HUES48 (cell line): ENCODE measurements at regions not wholly inside any gene's neighbourhood (a gene's known extent, or its start where the extent isn't known, plus 50 kb on each side); places are given as distances from the start of the nearest gene placed in this dataset.
"Not testable (repeated sequence)": the region's sequence is repeated elsewhere in the genome, so short reads cannot be mapped to it uniquely, and the experiment has no call there.

Source experiments
- H3K27ac ChIP-seq: one replicate; pipeline ENCODE4 v1.7.0; 2013; ENCODE audit warnings: low read depth, low read length, inconsistent platforms
- H3K27me3 ChIP-seq: 2 replicates; pipeline ENCODE4 v1.6.1; 2013; ENCODE audit warnings: mild to moderate bottlenecking, low read length; ENCODE audit not compliant: control insufficient read depth, insufficient read depth
- H3K36me3 ChIP-seq: 2 replicates; pipeline ENCODE4 v1.6.1; 2013; ENCODE audit warnings: low read length; ENCODE audit not compliant: control insufficient read depth, insufficient read depth
- H3K4me1 ChIP-seq: 2 replicates; pipeline ENCODE4 v1.6.1; 2013; ENCODE audit warnings: mild to moderate bottlenecking, low read length; ENCODE audit not compliant: control insufficient read depth, insufficient read depth
- H3K4me3 ChIP-seq: 2 replicates; pipeline ENCODE4 v1.5.1; 2013; ENCODE audit warnings: mild to moderate bottlenecking, low read depth, low read length
- H3K9ac ChIP-seq: 2 replicates; pipeline ENCODE4 v1.6.1; 2013; ENCODE audit warnings: mild to moderate bottlenecking, low read depth, low read length, moderate library complexity
- H3K9me3 ChIP-seq: 2 replicates; pipeline ENCODE4 v1.6.1; 2013; ENCODE audit warnings: low read length; ENCODE audit not compliant: control insufficient read depth, insufficient read depth

- no peaks in the 10 kb centered on the region for H3K36me3 ChIP-seq
- no peaks in the 10 kb centered on the region for H3K9me3 ChIP-seq
- no peak overlapping the region for H3K27ac ChIP-seq
- no peak overlapping the region for H3K4me3 ChIP-seq
- no peaks in the 10 kb centered on the region for H3K4me1 ChIP-seq
- H3K9ac ChIP-seq: no peak overlapping the region
- no peaks in the 10 kb centered on the region for H3K27me3 ChIP-seq
Observed at GRCh38 chr2:192558637-192559036, 363.9 kb upstream of the TMEFF2 start.

GRCh38 chr2:192555740-192556139 lies 361.0 kb upstream of the TMEFF2 start:
- Histone ChIP-seq H3K36me3 (no peaks in the 10 kb centered on the region), H3K9ac (no peak overlapping the region), H3K27ac (no peak overlapping the region), H3K4me3 (no peak overlapping the region), H3K4me1 (no peaks in the 10 kb centered on the region), H3K27me3 (no peaks in the 10 kb centered on the region), H3K9me3 (no peaks in the 10 kb centered on the region)

- Histone ChIP-seq H3K36me3 (no peaks in the 10 kb centered on the region), H3K27ac (no peak overlapping the region), H3K4me1 (no peaks in the 10 kb centered on the region), H3K9me3 (no peaks in the 10 kb centered on the region), H3K27me3 (no peaks in the 10 kb centered on the region), H3K4me3 (no peak overlapping the region), H3K9ac (no peak overlapping the region)
Observed at GRCh38 chr2:192551760-192552159, 357.0 kb upstream of the TMEFF2 start.

GRCh38 chr2:192546565-192546964 lies 351.8 kb upstream of the TMEFF2 start:
- no peak overlapping the region for H3K9ac ChIP-seq
- H3K27ac ChIP-seq: no peak overlapping the region
- no peaks in the 10 kb centered on the region for H3K9me3 ChIP-seq
- peaks cover 29% of the 10 kb centered on the region for H3K4me1 ChIP-seq
- no peak overlapping the region for H3K4me3 ChIP-seq
- H3K36me3 ChIP-seq: no peaks in the 10 kb centered on the region
- no peaks in the 10 kb centered on the region for H3K27me3 ChIP-seq

- peaks cover 37% of the 10 kb centered on the region for H3K4me1 ChIP-seq
- no peaks in the 10 kb centered on the region for H3K27me3 ChIP-seq
- H3K9me3 ChIP-seq: no peaks in the 10 kb centered on the region
- H3K27ac ChIP-seq: no peak overlapping the region
- no peak overlapping the region for H3K4me3 ChIP-seq
- H3K9ac ChIP-seq: no peak overlapping the region
- H3K36me3 ChIP-seq: no peaks in the 10 kb centered on the region
Observed at GRCh38 chr2:192544371-192544955, 349.7 kb upstream of the TMEFF2 start.

GRCh38 chr2:192542148-192543066 lies 347.7 kb upstream of the TMEFF2 start:
- not testable (repeated sequence) for H3K9me3 ChIP-seq, H3K27me3 ChIP-seq, H3K36me3 ChIP-seq
- Histone ChIP-seq H3K27ac (peak overlapping the region; percentile 54), H3K4me3 (peak overlapping the region; percentile 43; the same call in 1 of the 2 replicates), H3K9ac (peak overlapping the region; percentile 13; the same call in 1 of the 2 replicates), H3K4me1 (peaks cover 37% of the 10 kb centered on the region)

GRCh38 chr2:192539306-192539705 lies 344.6 kb upstream of the TMEFF2 start:
- no peak overlapping the region for H3K27ac ChIP-seq
- H3K27me3 ChIP-seq: no peaks in the 10 kb centered on the region
- no peaks in the 10 kb centered on the region for H3K9me3 ChIP-seq
- H3K36me3 ChIP-seq: no peaks in the 10 kb centered on the region
- no peak overlapping the region for H3K9ac ChIP-seq
- peaks cover 30% of the 10 kb centered on the region for H3K4me1 ChIP-seq
- no peak overlapping the region for H3K4me3 ChIP-seq

- Histone ChIP-seq H3K27me3 (no peaks in the 10 kb centered on the region), H3K4me3 (no peak overlapping the region), H3K9me3 (no peaks in the 10 kb centered on the region), H3K27ac (no peak overlapping the region), H3K4me1 (peaks cover 14% of the 10 kb centered on the region; the same call in 1 of the 2 replicates), H3K36me3 (no peaks in the 10 kb centered on the region), H3K9ac (no peak overlapping the region)
Observed at GRCh38 chr2:192536922-192537624, 342.3 kb upstream of the TMEFF2 start.

GRCh38 chr2:192535956-192536921 lies 341.5 kb upstream of the TMEFF2 start:
- Histone ChIP-seq H3K36me3 (no peaks in the 10 kb centered on the region), H3K9me3 (no peaks in the 10 kb centered on the region), H3K27ac (no peak overlapping the region), H3K9ac (no peak overlapping the region), H3K4me3 (no peak overlapping the region), H3K27me3 (no peaks in the 10 kb centered on the region), H3K4me1 (peaks cover 5% of the 10 kb centered on the region; the same call in 1 of the 2 replicates)

GRCh38 chr2:192534072-192534471 lies 339.3 kb upstream of the TMEFF2 start:
- no peak overlapping the region for H3K9ac ChIP-seq
- H3K9me3 ChIP-seq: no peaks in the 10 kb centered on the region
- no peak overlapping the region for H3K27ac ChIP-seq
- no peaks in the 10 kb centered on the region for H3K27me3 ChIP-seq
- no peaks in the 10 kb centered on the region for H3K4me1 ChIP-seq
- H3K36me3 ChIP-seq: no peaks in the 10 kb centered on the region
- H3K4me3 ChIP-seq: no peak overlapping the region
